CD14-positive monocyte (primary cell): ENCODE measurements at regions not wholly inside any gene's neighbourhood (a gene's known extent, or its start where the extent isn't known, plus 50 kb on each side); places are given as distances from the start of the nearest gene placed in this dataset.

ENCODE experiments used
- DNase-seq, 3 donors: peaks; one replicate each; pipeline ENCODE4 v3.0.0-alpha.2; 2011 to 2022
- H2AFZ ChIP-seq: 2 replicates; pipeline ENCODE4 v1.6.0; 2012; ENCODE audit warnings: mild to moderate bottlenecking, low read depth, low read length, inconsistent platforms; ENCODE audit not compliant: insufficient read depth, poor library complexity, severe bottlenecking
- H3K27ac ChIP-seq, 2 donors: 1 replicate in 1 of 2; 2 replicates in 1 of 2; pipeline ENCODE4 v1.5.1; 2012 to 2013; ENCODE audit warnings: low read length in 2 of 2, control low read depth in 1 of 2, inconsistent platforms in 1 of 2, low read depth in 1 of 2, mild to moderate bottlenecking in 1 of 2
- H3K27me3 ChIP-seq, 2 donors: one replicate each; pipeline versions ENCODE4 v1.6.0 to v1.6.1; 2011 to 2013; ENCODE audit warnings: low read length in 2 of 2; ENCODE audit not compliant: control insufficient read depth in 2 of 2, insufficient read depth in 2 of 2
- H3K36me3 ChIP-seq, 2 donors: replicated peaks in 1 of 2; 1 replicate in 1 of 2; 2 replicates in 1 of 2; pipeline versions ENCODE4 v1.5.1 to v1.6.1; 2012 to 2013; ENCODE audit warnings: low read length in 2 of 2, control low read depth in 1 of 2, inconsistent platforms in 1 of 2, mild to moderate bottlenecking in 1 of 2; ENCODE audit not compliant: insufficient read depth in 2 of 2, control insufficient read depth in 1 of 2
- H3K4me1 ChIP-seq, 2 donors: 1 replicate in 1 of 2; 2 replicates in 1 of 2; pipeline versions ENCODE4 v1.5.1 to v1.6.1; 2012 to 2013; ENCODE audit warnings: low read length in 2 of 2, control low read depth in 1 of 2, inconsistent platforms in 1 of 2, mild to moderate bottlenecking in 1 of 2, moderate library complexity in 1 of 2; ENCODE audit not compliant: insufficient read depth in 2 of 2, control insufficient read depth in 1 of 2
- H3K4me2 ChIP-seq: replicated peaks from 2 replicates; pipeline ENCODE3; 2012; ENCODE audit warnings: low read length, moderate library complexity, mild to moderate bottlenecking; ENCODE audit not compliant: poor library complexity, severe bottlenecking; ENCODE audit errors: extremely low read depth
- H3K4me3 ChIP-seq, 3 experiments: fragments of 200-600 bp in 1 of 3; sonication (generic) in 1 of 3; replicated peaks in 1 of 3; 1 replicate in 2 of 3; 2 replicates in 1 of 3; pipeline ENCODE4 v1.5.1; 2011 to 2013; ENCODE audit warnings: low read length in 3 of 3, mild to moderate bottlenecking in 3 of 3, control low read depth in 2 of 3, low read depth in 2 of 3, inconsistent platforms in 1 of 3, moderate library complexity in 1 of 3
- H3K79me2 ChIP-seq: 2 replicates; pipeline ENCODE4 v1.6.0; 2012; ENCODE audit warnings: mild to moderate bottlenecking, control low read depth, inconsistent platforms, low read length, moderate library complexity; ENCODE audit not compliant: insufficient read depth
- H3K9ac ChIP-seq: 2 replicates; pipeline ENCODE4 v1.6.0; 2017; ENCODE audit warnings: low read length, mild to moderate bottlenecking; ENCODE audit not compliant: insufficient read depth, poor library complexity, severe bottlenecking
- H3K9me3 ChIP-seq, 2 donors: replicated peaks in 1 of 2; 1 replicate in 1 of 2; 2 replicates in 1 of 2; pipeline versions ENCODE4 v1.5.1 to v1.6.1; 2012 to 2013; ENCODE audit warnings: low read length in 2 of 2, control low read depth in 1 of 2; ENCODE audit not compliant: control insufficient read depth in 1 of 2, insufficient read depth in 1 of 2
- H4K20me1 ChIP-seq: 2 replicates; pipeline ENCODE4 v1.6.0; 2012; ENCODE audit warnings: mild to moderate bottlenecking, low read length, control low read depth, moderate library complexity; ENCODE audit not compliant: insufficient read depth
- H3K27ac Mint-ChIP-seq, 7 donors: one replicate each; pipeline ENCODE4 v1.8.0; 2020; ENCODE audit warnings: mild to moderate bottlenecking in 7 of 7, mixed read lengths in 7 of 7, moderate library complexity in 6 of 7, inconsistent platforms in 2 of 7
- H3K27me3 Mint-ChIP-seq, 3 donors: one replicate each; pipeline ENCODE4 v1.8.0; 2021 to 2022; ENCODE audit warnings: low read depth in 3 of 3, mild to moderate bottlenecking in 3 of 3, mixed read lengths in 3 of 3, moderate library complexity in 3 of 3, inconsistent platforms in 1 of 3
- H3K36me3 Mint-ChIP-seq, 2 donors: one replicate each; pipeline ENCODE4 v1.8.0; 2020; ENCODE audit warnings: mixed read lengths in 2 of 2, inconsistent platforms in 1 of 2, mild to moderate bottlenecking in 1 of 2
- H3K4me1 Mint-ChIP-seq: one replicate; pipeline ENCODE4 v1.8.0; 2020; ENCODE audit warnings: mild to moderate bottlenecking, mixed read lengths
- H3K4me3 Mint-ChIP-seq, 2 donors: one replicate each; pipeline ENCODE4 v1.8.0; 2020; ENCODE audit warnings: mild to moderate bottlenecking in 2 of 2, mixed read lengths in 2 of 2, moderate library complexity in 1 of 2
- H3K9me3 Mint-ChIP-seq, 7 donors: one replicate each; pipeline ENCODE4 v1.8.0; 2020 to 2022; ENCODE audit warnings: mixed read lengths in 7 of 7, mild to moderate bottlenecking in 6 of 7, moderate library complexity in 6 of 7, inconsistent platforms in 2 of 7
- CTCF ChIP-seq: fragments of 200-600 bp; IDR thresholded peaks from one replicate; pipeline ENCODE4 v1.8.0; 2022; ENCODE audit warnings: antibody characterized with exemption, mild to moderate bottlenecking
- WGBS: methylation state at CpG from one replicate; pipeline ENCODE4 v1.1.5; 2013; ENCODE audit warnings: missing lambda C conversion rate; ENCODE audit not compliant: insufficient coverage; 5-methylcytosine and 5-hydroxymethylcytosine counted together
- intact Hi-C, 2 donors: fragments of 100-400 bp; cut with micrococcal nuclease; formaldehyde crosslinking; loops; one replicate each; pipeline versions ENCODE4 v1.15.0 to v1.15.1; 2023

- 93% methylated on average over 3 of the region's 9 CpGs for WGBS
- Mint-ChIP-seq H3K27me3 (peaks cover 2% of the 10 kb centered on the region in 3 donors), H3K27ac (no peak overlapping the region), H3K36me3 (peaks cover 0 to 2% of the 10 kb centered on the region in 2 donors), H3K4me1 (peaks cover 30% of the 10 kb centered on the region), H3K4me3 (no peak overlapping the region), H3K9me3 (peaks cover 0 to 2% (median 0%) of the 10 kb centered on the region in 7 donors)
- peaks cover 22 to 28% of the 10 kb centered on the region in 2 donors for H3K4me1 ChIP-seq
- H3K4me3 ChIP-seq: no peak overlapping the region
- no peak for TF ChIP-seq CTCF
- no peaks in the 10 kb centered on the region for H3K9me3 ChIP-seq
- DNase-seq: no peak
- H3K27ac ChIP-seq: no peak overlapping the region
- intact Hi-C loops: loop anchor here (5.0 kb wide), 3 partner anchors 34 to 54 kb away; no protein-coding TSS in a partner anchor
- H3K9ac ChIP-seq: no peak overlapping the region
- H3K36me3 ChIP-seq: no peaks in the 10 kb centered on the region
- no peak overlapping the region for H3K4me2 ChIP-seq
- H3K79me2 ChIP-seq: no peaks in the 10 kb centered on the region
- no peaks in the 10 kb centered on the region for H4K20me1 ChIP-seq
- H3K27me3 ChIP-seq: no peaks in the 10 kb centered on the region
- H2AFZ ChIP-seq: no peak overlapping the region
Observed at GRCh38 chr9:129380961-129381401, 202.9 kb upstream of the IER5L start.

- Mint-ChIP-seq H3K27ac (peak overlapping the region in 1 of 7 donors; percentile 34), H3K36me3 (peaks cover 0 to 2% of the 10 kb centered on the region in 2 donors), H3K4me1 (peaks cover 23% of the 10 kb centered on the region), H3K9me3 (peaks cover 0 to 2% (median 0%) of the 10 kb centered on the region in 7 donors), H3K27me3 (peaks cover 2 to 3% (median 2%) of the 10 kb centered on the region in 3 donors), H3K4me3 (no peak overlapping the region)
- Histone ChIP-seq H3K79me2 (no peaks in the 10 kb centered on the region), H3K27ac (no peak overlapping the region), H2AFZ (no peak overlapping the region), H3K9me3 (no peaks in the 10 kb centered on the region), H4K20me1 (no peaks in the 10 kb centered on the region), H3K4me2 (no peak overlapping the region), H3K9ac (no peak overlapping the region), H3K4me3 (no peak overlapping the region), H3K36me3 (no peaks in the 10 kb centered on the region), H3K4me1 (peaks cover 22 to 26% of the 10 kb centered on the region in 2 donors), H3K27me3 (no peaks in the 10 kb centered on the region)
- DNase-seq: no peak
- intact Hi-C loops: loop anchor here (5.0 kb wide), 3 partner anchors 33 to 53 kb away; no protein-coding TSS in a partner anchor
- whole genome bisulfite sequencing: 99% methylated on average over 8 of the region's 8 CpGs
- TF ChIP-seq CTCF: no peak
Observed at GRCh38 chr9:129379886-129380285, 201.8 kb upstream of the IER5L start.
